ENCODE measurements at regions not wholly inside any gene's neighbourhood (a gene's known extent, or its start where the extent isn't known, plus 50 kb on each side); places are given as distances from the start of the nearest gene placed in this dataset.

DNA sequence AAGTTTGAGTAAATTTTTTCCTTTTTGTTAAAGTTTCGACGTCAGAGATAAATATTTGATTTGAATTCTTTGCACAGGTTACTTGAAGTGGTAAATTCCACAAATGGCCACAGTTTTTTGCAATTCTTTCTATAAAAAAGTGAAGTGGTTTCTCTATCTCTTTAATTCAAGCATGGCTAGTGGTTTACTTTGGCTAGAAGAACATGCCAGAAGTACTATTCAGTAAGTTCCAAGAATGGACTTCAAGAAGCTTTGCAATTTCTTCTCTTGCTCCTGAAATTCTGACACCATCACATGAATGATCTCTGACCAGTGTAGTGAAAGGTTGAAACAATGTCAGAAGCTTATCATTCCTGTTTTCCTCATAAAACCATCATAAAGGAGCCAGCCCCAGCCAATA lies 55.7 kb upstream of the RNPC3 start:
- no peaks in the 10 kb centered on the region for H3K36me3 ChIP-seq
- H3K4me1 ChIP-seq = no peaks in the 10 kb centered on the region
- no peak overlapping the region for H3K27ac ChIP-seq
- no peaks in the 10 kb centered on the region for H3K27me3 ChIP-seq
- H3K9me3 ChIP-seq = no peaks in the 10 kb centered on the region
- intact Hi-C loops (cut with DNase I) = no loop called here
- DNase-seq = no peak
- TF ChIP-seq CTCF (IDR thresholded peaks at IDR 0.05) = no peak
- ATAC-seq = peak; percentile 88
- no peak overlapping the region for H3K4me3 ChIP-seq

DNA sequence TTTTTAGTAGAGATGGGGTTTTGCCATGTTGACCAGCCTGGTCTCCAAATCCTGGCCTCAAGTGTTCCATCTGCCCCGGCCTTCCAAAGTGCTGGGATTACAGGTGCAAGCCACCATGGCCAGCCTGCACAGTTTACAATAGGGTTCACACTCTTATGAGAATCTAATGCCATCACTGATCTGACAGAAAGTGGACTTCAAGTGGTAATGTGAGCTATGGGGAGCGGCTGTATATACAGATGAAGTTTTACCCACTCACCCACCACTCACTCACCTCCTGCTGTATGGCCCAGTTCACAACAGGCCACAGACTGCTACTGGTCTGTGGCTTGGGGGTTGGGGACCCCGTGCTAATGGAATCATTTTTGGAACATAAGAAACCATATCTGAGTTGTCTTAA lies 58.4 kb upstream of the RNPC3 start:
- no peaks in the 10 kb centered on the region for H3K27me3 ChIP-seq
- no peaks in the 10 kb centered on the region for H3K36me3 ChIP-seq
- no peaks in the 10 kb centered on the region for H3K4me1 ChIP-seq
- no peak overlapping the region for H3K27ac ChIP-seq
- no peak for DNase-seq
- no peaks in the 10 kb centered on the region for H3K9me3 ChIP-seq
- no peak overlapping the region for H3K4me3 ChIP-seq
- no peak for ATAC-seq
- intact Hi-C loops (cut with DNase I) = no loop called here
- TF ChIP-seq CTCF (IDR thresholded peaks at IDR 0.05) = no peak

DNA sequence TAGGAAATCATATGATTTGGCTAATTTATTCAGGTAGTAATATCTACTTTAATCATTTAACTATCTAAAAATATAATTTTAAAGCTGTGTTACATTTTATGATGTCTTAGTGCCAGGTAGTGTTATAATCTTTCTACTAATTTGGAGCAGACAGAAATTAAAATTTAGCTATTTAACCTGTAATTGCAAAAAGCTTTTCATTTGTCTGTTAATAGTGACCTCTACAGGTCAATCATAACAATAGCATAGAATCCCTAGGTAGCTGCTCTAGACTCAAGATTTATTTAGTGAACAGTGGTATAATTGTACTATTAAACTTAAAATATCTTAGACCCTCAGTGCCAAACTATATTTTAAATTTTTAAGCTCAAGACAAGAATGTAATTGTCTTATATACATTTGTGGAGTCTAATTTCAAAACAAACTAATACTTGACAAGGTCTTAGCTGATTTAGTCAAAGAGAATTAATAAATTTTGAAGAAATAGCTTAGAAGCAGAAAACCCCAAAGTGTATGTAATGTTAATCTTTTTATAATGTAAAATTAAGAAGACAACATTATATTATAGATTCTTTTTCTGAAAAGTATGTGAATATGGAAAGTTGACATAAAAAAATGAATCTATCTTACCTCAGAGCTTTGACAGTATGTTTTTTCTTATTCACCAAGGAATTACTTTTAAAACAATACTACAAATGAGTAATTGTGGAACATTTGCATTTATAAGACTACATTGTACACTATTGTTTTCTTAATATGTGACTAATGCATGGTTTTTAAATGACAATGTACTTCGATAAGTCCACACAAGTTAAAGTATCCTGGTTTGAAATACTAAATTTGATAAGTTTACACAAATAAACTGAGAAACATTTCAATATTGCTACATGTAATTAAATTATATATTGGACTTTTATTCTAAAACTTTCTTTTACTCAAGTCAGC lies 64.1 kb upstream of the RNPC3 start:
- intact Hi-C loops (cut with DNase I) = no loop called here
- DNase-seq = peak in 1 of 4 donors; percentile 7
- no peaks in the 10 kb centered on the region for H3K27me3 ChIP-seq
- H3K36me3 ChIP-seq = no peaks in the 10 kb centered on the region
- TF ChIP-seq CTCF (IDR thresholded peaks at IDR 0.05) = peak; percentile 31 to 38
- no peak overlapping the region for H3K27ac ChIP-seq
- no peak overlapping the region for H3K4me3 ChIP-seq
- no peaks in the 10 kb centered on the region for H3K4me1 ChIP-seq
- peak; percentile 66 for ATAC-seq
- no peaks in the 10 kb centered on the region for H3K9me3 ChIP-seq

DNA sequence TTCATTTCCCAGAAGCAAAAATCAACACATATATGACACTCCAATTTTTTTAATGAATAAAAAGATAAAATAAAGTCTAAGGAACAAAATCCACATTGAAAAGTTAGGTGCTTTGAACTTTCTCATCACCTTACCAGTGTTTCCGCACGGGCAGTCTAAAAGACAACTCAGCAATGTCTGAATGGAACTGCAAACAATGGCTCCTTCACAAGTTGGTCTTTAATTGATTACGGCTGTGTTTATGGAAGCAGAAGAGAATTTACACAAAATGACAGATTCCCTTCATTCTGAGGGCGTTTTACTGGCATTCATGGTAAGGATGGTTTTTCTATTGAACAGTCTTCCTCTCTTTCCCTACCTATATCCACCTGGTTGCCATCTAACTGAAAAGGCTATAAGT lies 65.0 kb upstream of the RNPC3 start:
- ATAC-seq = no peak
- H3K9me3 ChIP-seq = no peaks in the 10 kb centered on the region
- H3K27me3 ChIP-seq = no peaks in the 10 kb centered on the region
- no peaks in the 10 kb centered on the region for H3K36me3 ChIP-seq
- intact Hi-C loops (cut with DNase I) = no loop called here
- no peak overlapping the region for H3K27ac ChIP-seq
- no peak for DNase-seq
- no peak overlapping the region for H3K4me3 ChIP-seq
- H3K4me1 ChIP-seq = no peaks in the 10 kb centered on the region
- TF ChIP-seq CTCF (IDR thresholded peaks at IDR 0.05) = no peak

GRCh38 chr1:103459346-103459745 lies 66.2 kb upstream of the RNPC3 start:
- Histone ChIP-seq H3K27ac (no peak overlapping the region), H3K4me3 (no peak overlapping the region), H3K4me1 (no peaks in the 10 kb centered on the region), H3K9me3 (no peaks in the 10 kb centered on the region), H3K27me3 (no peaks in the 10 kb centered on the region), H3K36me3 (no peaks in the 10 kb centered on the region)
- intact Hi-C loops (cut with DNase I) = no loop called here
- DNase-seq (no peak), ATAC-seq (no peak)
- no peak for TF ChIP-seq CTCF (IDR thresholded peaks at IDR 0.05)
